Choroid plexus epithelial cell (primary cell): ENCODE measurements at regions not wholly inside any gene's neighbourhood (a gene's known extent, or its start where the extent isn't known, plus 50 kb on each side); places are given as distances from the start of the nearest gene placed in this dataset.

Experiments
- DNase-seq: peaks from one replicate; pipeline ENCODE4 v3.0.0-alpha.2; 2010; ENCODE audit warnings: low read depth
- H3K4me3 ChIP-seq: 2 replicates; pipeline ENCODE4 v1.5.1; 2011; ENCODE audit warnings: low read depth, mild to moderate bottlenecking, control low read depth, low read length, moderate library complexity
- TF ChIP-seq, protein P1 (sequence below): conservative IDR thresholded peaks from 2 replicates; pipeline ENCODE4 v1.5.1; 2011; ENCODE audit warnings: low read depth, mild to moderate bottlenecking, control low read depth, inconsistent platforms, low read length, moderate library complexity

GRCh38 chr15:38090678-38091077, 156.2 kb downstream of the TMCO5A start:
- no peak for DNase-seq
- no peak overlapping the region for H3K4me3 ChIP-seq
- TF ChIP-seq, protein P1, sequence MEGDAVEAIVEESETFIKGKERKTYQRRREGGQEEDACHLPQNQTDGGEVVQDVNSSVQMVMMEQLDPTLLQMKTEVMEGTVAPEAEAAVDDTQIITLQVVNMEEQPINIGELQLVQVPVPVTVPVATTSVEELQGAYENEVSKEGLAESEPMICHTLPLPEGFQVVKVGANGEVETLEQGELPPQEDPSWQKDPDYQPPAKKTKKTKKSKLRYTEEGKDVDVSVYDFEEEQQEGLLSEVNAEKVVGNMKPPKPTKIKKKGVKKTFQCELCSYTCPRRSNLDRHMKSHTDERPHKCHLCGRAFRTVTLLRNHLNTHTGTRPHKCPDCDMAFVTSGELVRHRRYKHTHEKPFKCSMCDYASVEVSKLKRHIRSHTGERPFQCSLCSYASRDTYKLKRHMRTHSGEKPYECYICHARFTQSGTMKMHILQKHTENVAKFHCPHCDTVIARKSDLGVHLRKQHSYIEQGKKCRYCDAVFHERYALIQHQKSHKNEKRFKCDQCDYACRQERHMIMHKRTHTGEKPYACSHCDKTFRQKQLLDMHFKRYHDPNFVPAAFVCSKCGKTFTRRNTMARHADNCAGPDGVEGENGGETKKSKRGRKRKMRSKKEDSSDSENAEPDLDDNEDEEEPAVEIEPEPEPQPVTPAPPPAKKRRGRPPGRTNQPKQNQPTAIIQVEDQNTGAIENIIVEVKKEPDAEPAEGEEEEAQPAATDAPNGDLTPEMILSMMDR, result no peak

- TF ChIP-seq, protein P1, result no peak
- no peak for DNase-seq
- H3K4me3 ChIP-seq, result no peak overlapping the region
These were observed 156.7 kb downstream of the TMCO5A start for GRCh38 chr15:38091078-38091645.

- TF ChIP-seq, protein P1, result no peak
- H3K4me3 ChIP-seq, result no peak overlapping the region
- DNase-seq, result no peak
These were observed 158.7 kb upstream of the SPRED1 start for GRCh38 chr15:38093931-38094330.

DNA sequence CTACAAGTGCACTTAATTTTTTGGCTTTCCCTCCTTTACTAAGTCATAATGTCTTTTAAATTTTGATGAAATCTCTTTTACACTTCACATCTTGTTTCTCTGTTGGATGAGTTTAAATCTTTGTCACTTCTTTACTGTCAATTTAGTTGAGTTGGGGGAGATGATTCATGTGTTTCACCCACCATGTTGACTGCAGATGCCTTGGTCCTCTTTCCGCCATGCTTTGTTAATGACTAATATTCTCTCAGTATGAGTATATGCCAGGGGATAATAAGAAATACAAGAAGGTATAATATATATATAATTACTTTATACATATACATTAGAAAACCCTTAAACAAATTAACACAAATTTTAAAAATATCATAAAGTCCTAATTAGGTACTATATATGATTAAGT, 149.7 kb upstream of the SPRED1 start:
- no peak overlapping the region for H3K4me3 ChIP-seq
- DNase-seq, result no peak
- TF ChIP-seq, protein P1, result no peak

DNA sequence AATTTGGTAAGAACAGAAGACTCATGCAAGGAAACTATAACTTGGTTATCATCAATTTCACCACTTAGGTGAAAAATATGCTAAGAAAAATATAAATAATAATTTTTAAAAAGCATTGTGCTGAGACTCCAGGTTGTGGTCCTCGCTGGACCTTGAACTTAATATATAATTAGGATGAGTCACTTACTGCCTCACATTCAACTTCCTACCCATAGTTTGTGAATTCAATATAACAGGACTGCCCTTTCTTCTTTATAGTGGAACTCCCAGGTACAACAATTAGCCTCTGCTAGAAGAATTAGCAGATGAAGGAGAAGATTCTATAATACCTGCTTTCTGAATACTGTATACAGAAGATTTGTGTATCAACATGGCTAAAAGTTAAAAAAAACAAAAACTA, 149.1 kb upstream of the SPRED1 start:
- DNase-seq, result no peak
- no peak overlapping the region for H3K4me3 ChIP-seq
- TF ChIP-seq, protein P1, result no peak

DNA sequence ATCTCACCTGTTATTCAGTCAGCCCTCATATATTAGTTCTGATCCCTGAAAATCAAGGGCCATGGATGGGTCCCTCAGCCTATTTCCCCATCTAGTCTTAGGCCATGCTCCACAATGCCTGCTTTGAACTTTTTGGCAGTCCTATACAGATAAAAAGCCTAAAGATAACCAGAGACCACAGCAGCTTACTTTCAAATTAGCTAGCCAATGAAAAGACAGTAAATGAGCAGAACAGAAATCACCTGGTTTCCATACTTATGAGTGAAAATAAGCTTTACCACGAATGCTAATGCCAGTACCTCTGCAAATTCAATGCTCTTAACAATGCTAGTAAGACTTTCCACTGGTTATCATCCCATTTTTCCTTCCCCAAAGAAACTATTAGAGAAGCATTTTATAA, 141.6 kb upstream of the SPRED1 start:
- H3K4me3 ChIP-seq, result no peak overlapping the region
- TF ChIP-seq, protein P1, result no peak

DNA sequence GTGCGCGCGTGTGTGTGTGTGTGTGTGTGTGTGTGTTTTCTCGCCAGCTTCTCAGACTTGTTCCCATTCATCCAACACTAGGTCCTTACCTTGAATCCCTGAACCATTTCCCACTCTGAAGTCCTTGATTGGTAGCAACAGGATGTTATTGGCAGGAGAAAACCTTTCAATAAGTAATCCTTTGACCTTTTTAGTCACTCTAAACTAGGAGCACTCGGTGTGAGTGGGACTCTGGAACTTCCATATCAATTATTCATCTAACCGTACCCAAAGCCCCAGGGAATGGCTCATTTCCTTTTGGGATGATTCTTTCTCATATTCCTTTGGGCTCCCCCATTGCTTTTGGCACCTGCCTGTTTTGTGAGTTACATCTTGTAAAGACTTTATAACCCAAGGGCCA, 140.2 kb upstream of the SPRED1 start:
- no peak for DNase-seq
- TF ChIP-seq, protein P1, result no peak
- H3K4me3 ChIP-seq, result no peak overlapping the region

More for the DNA sequence above, 141.6 kb upstream of the SPRED1 start:
- no peak for DNase-seq
